SKM-1 treated with dmso at 0.1 percent for 144 hours (cell line): ENCODE measurements at regions not wholly inside any gene's neighbourhood (a gene's known extent, or its start where the extent isn't known, plus 50 kb on each side); places are given as distances from the start of the nearest gene placed in this dataset.
"Not testable (repeated sequence)": the region's sequence is repeated elsewhere in the genome, so short reads cannot be mapped to it uniquely, and the experiment has no call there.

ENCODE experiments used
- DNase-seq: peaks from one replicate; lab custom pipeline; 2025; ENCODE audit not compliant: unreplicated experiment; lab: John Stamatoyannopoulos, UW

DNA sequence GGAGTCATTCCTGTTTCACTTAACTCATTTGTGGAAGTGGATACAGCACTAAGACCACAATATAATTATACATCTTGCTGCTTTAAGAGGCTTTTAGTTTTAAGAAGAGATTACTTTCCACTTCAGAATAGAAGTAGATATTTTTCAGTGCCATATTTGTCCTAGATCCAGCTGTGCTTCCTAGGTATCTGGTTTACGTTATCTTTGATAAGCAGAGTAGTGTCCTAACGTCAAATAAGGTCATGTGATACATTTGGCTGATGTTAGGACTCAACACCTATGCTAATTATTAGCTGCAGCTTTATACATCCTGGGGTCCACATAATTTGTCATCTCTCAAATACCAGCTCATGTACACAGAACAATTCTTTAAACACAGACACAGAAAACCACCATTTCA lies 196.2 kb upstream of the SMIM30 start:
- no peak for DNase-seq

DNA sequence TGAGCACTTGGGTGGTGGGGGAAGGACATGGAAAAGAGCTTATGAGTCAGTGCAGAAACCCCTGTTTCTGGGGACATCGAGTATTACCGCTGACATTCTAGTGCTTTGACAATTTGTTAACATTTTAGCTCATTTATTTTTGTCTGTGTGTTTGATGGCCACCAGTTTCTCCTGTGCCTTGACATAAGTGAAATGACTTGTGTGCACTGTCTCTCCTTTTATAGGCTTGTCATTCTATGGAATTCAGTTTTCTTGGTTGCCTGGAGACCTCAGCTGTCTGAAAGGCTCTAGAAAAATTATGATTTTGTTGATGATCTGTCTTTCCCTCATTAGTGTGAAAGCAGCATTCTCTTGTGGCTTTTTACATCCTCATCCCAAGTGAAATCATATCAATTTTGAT lies 190.0 kb upstream of the SMIM30 start:
- no peak for DNase-seq

DNA sequence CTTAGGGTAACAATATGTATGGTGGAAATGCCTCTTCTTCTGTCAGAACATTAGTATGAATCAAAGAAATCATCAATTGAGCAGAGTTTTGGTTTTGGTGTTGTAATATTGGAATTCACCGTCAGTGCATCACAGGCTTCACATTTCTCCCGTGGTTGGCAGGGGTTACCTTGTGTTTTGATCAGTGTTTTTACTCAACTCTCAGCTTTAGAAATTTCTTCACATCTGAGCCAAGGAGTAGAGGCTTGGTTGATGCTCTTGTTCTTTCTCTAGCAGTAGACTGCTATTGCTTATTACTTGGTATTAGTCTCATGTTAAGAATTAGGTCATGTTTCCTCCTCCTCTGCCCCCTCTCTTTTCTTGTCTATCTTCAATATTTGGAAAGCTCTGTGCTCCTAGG lies 188.8 kb upstream of the SMIM30 start:
- DNase-seq: no peak

DNA sequence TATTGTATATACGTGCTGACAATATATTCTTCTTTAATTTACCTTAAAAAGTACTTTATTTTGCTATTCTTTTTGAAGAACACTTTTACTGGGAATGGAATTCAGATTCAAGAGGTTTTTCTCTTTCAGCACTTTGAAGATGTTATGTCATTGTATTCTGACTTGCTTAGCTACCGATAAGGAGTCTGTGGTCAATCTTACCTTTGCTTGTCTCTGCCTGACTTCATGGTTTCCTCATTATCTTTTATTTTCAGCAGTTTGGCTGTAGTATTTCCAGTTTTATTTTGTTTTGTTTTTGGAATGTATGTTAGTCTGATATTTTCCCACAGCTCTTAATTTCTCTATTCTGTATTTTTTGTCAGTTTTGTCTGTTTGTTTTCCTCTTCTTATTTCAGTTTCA lies 187.9 kb upstream of the SMIM30 start:
- no peak for DNase-seq

DNA sequence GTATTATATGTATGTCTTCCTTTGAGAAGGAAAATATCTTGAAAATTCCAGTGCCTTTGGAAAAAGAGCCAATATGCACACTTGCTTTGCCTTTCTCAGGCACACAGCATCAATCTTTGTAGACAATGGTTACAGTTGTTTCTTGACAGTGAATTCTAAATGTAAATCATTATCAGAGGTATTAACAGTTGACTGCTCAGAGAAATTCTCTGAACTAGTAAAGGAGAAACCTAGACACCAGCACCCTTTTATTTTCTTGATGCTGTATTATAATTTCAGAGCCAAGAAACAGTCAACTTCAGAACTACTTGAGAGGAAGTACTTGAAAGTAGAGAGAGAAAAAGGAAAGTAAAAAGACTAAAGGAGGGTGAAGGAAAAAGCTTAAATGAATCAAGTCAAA lies 185.8 kb upstream of the SMIM30 start:
- no peak for DNase-seq

DNA sequence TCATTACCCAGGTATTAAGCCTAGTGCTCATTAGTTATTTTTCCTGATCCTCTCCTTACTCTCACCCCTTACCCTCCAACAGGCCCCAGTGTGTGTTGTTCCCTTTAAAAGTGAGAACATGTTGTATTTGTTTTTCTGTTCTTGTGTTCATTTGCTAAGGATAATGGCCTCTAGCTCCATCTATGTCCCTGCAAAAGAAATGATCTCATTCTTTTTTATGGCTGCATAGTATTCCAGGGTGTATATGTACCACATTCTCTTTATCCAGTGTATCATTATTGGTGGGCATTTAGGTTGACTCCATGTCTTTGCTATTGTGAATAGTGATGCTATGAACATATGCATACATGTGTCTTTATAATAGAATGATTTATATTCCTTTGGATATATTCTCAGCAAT lies 185.0 kb upstream of the SMIM30 start:
- DNase-seq: not testable (repeated sequence)

DNA sequence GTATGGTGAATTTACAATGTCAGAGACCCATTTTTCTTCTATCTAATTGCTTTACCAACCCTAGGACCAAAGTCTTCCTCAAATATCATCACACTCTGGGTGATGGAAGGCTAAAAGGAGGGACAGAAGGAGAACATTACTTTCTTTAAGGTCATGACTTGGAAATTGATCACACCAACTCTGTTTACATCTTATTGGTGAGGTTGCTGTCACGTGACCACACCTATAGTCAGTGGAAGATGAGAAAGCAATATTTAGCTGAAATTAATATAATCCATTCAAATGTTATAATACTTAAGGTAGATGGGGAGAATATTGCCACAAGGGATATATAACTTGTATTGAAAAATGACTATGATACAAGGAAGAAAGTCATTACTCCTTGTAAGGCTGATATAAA lies 183.6 kb upstream of the SMIM30 start:
- no peak for DNase-seq

DNA sequence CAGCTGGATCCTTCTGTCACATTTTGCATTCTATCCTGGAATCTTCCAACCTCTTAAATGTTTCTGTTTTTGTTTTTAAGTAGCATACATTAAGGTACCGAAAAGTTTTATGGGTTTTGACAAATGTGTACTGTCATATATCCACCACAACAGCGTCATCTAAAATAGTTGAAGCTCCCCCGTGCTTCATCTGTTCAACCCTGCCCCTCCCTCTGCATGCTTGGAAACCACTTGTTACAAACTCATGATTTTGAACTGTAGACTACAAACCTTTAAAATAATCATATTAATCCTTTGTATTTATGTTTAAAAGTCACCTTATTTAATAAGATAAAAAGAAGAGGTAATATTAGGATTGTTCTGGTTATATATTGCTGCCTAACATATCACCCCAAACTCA lies 182.8 kb upstream of the SMIM30 start:
- no peak for DNase-seq

DNA sequence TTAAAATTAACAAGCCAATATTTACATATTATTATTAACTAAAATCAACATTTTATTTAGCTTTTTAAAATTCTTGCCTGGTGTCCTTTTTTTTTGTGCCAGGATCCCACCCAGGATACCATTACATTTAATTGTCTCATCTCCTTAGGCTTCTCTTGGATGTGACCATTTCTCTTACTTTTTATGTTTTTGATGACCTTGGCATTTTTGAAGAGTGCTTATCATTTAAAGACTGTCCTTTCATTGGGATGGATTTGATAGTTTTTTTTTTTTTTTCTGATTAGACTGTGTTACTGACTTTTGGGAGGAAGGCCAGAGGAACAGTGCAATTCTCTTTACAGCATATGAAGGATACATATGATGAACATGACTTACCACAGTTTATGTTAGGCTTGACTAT lies 181.4 kb upstream of the SMIM30 start:
- no peak for DNase-seq

DNA sequence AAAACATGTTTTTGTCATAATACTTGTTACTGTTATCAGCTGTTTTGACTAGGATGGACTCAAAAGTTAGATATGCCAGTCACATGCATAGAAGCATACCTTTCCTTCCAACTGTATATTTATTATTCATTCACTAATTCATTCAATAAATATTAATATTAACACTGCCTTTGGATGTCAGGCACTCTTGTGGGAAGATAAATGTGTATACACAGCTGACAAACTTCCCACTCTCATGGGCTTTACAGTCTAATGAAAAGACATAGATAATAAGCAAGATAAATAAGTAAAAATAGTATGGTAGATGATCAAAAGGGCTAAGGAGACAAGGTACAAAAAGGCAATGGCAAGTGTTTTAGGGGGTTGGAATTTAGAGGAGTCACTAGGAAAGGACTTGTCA lies 180.1 kb upstream of the SMIM30 start:
- DNase-seq: no peak

DNA sequence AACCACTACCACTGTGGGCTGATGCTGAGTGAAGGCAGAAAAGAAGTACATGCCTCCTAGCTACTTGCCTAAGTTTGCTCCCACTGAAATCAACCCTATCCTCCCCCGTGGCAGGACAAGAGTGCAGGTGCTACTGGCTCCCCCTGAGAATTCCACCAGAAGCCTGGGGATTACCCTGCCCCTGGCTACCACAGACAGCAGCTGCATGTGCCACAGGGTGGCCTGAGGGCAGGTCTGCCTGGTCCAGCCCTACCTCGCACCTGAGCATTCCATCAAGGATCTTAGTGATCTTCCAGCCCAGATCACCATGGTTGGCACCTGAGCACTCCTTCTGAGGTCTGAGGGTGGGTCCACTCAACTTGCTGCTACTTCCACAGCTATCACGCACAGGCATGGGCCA lies 176.4 kb upstream of the SMIM30 start:
- DNase-seq: no peak

DNA sequence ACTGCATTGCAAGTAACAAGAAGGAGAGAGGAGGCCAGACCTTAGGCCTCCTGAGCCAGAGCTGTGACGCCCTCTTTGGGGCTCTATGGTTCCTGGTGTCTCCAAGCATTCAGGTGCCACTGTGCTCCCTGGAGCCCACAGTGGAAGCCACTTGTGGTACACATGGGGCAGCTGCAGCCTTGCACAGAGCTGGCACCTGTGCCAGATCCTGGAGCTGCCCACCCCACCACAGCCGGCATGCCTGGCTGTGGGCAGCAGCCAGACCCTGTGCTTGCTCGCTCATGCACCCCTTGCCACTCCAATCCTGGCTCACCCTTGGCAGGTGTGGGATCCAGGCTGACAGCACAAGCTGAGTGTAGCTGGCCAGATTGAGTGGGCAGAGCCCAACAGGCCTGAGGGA lies 173.8 kb upstream of the SMIM30 start:
- no peak for DNase-seq

DNA sequence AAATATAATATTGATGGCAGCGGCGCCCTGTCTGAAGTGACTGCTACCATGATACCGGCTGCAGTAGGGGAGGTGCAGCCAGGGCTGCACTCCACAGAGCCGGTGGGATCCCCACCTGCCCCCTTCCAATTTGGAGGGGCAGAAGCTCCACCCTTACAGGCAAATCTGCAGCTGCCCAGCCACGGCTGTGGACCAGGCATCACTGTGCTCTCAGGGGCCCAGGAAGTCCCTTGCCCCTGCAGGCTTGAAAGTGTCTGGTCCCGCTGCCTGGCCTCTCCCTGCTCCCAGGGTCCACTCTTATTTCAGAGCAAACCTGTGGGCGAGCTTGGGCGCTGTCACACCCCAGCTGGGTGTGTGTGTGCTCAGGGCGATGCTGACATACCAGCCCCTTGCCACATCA lies 172.7 kb upstream of the SMIM30 start:
- no peak for DNase-seq

DNA sequence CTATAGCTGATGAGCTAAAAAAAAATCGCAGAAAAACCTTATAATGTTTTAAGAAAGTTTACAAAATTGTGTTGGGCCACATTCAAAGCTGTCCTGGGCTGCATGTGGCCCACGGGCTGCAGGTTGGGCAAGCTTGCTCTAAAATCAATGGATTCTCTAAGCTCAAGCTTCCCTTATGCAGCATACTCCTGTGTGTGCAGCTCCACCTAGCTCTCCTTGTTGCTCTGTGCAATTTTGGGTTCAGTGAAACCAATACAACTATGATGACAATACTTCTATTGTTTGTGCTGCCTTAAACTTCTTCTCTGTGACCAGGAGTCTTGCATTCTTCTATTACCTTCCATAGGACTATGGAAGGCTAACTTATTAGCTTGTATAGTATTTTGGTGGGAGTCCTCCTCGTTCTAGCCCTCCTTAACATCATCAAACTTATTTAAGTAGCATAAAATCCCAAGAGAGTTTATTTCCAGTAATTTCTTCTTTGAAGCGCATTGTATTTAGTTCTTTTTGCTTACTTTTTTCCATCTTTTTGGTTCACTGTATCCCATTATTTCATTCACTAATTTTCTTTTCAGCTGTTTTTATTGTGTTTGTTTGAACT lies 170.9 kb upstream of the SMIM30 start:
- peak; percentile 40 for DNase-seq

DNA sequence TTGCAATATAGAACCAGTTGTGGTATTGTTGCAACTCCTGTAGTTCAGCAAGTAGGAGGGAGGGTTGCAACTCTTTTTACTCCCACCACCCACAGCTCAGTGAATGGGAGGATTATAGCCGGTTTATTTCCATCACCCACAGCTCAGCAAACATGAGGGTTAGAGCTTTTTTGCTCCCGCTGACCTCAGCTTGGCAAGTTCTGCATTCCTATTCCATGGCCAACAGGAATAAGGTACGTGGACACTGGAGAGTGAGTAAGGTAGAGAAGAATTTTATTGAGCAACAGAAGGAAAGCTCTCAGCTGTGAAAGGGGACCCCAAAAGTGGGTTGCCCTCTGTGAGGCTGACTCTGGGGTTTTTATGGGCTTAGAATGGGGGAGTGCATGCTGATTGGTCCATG lies 167.1 kb upstream of the SMIM30 start:
- DNase-seq: no peak

DNA sequence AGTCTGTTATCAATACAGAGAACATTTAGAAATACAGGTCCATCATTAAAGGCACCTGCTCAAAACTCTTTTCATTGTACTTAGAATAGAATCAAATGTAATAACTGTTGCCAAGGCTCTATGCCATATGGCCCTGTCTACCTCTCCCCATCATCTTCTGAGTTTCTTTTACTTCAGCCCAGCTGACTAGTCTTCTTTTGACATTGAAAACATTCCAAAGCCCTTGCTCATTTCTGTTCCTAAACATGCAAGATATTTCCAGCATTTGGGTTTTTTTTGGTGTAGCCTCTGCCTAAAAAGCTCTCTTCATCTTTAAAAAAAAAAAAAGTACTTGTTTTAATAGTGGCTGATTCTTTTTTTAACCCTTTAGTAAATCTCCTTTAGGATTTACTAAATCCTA lies 165.5 kb upstream of the SMIM30 start:
- DNase-seq: no peak

DNA sequence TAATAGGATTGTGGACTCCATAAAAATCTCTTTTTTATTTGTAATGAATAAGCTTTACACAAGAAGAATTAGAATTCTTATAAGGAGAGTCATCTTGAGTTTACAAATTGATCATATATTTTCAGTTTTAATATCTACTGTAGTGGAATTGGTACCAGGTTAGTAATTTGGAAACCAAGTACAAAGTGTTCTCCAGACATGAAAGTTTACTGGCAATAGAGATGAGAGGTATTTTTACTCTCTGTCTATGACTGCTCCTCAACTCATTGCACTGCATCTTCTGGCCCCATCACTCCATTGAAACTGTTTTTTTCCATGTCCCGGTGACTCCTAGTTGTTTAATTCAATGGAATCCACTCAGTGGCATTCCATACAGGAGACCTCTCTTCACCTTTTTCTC lies 164.5 kb upstream of the SMIM30 start:
- DNase-seq: no peak

DNA sequence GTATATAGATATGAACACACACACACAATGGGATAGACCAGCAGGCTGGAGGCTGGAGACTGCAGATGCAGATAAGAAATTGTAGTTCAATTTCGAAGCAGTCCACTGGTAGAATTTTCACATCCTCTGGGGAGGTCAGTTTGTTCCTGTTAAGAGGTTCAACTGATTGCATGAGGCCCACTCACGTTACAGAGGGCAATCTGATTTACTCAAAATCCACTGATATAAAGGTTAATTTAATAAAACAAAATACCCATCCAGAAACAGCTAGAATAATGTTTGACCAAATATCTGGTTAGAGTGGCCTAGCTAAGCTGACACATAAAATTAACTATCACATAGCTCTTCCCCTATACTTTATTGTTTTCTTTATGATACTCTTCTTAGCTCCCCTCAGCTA lies 162.9 kb upstream of the SMIM30 start:
- no peak for DNase-seq

DNA sequence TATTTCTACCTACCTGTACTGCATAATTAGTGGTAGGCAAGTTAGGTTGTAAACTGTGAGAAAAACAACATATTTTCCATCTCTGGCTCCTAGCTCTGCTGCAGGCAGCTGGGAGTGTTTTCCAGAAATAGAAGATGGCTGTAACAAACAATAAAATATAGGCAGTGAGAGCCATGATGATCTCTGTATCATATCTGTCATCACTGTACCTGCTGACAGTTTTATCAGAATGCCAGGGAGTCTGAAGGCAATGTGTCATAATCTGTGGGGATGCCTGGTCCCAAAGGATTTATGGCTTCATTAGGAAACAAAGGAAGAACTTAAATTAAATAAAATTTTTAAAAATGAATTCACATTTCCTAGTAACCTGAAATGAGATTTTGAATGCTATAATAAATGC lies 160.9 kb upstream of the SMIM30 start:
- no peak for DNase-seq

DNA sequence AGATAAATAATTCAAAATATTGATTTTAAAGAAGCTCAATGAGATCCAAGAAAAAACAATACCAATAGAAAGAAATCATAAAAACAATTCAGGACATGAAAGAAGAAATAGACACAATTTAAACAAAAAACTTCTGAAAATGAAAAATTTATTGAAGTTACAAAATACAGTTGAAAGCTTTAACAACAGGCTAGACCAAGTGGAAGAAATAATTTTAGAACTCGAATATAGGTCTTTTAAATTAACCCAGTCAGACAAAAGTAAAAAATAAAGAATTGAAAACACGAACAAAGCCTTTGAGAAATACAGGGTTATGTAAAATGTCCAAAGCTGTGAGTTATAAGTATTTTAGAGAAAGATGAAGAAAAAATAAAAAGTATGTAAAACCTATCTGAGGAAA lies 152.4 kb upstream of the SMIM30 start:
- DNase-seq: no peak

DNA sequence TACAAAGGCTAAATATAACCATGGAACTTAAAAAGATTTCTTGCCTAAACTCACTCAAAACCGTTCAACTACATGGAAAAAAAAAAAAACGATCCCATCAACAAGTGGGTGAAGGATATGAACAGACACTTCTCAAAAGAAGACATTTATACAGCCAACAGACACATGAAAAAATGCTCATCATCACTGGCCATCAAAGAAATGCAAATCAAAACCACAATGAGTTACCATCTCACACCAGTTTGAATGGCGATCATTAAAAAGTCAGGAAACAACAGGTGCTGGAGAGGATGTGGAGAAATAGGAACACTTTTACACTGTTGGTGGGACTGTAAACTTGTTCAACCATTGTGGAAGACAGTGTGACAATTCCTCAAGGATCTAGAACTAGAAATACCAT lies 151.2 kb upstream of the SMIM30 start:
- not testable (repeated sequence) for DNase-seq

DNA sequence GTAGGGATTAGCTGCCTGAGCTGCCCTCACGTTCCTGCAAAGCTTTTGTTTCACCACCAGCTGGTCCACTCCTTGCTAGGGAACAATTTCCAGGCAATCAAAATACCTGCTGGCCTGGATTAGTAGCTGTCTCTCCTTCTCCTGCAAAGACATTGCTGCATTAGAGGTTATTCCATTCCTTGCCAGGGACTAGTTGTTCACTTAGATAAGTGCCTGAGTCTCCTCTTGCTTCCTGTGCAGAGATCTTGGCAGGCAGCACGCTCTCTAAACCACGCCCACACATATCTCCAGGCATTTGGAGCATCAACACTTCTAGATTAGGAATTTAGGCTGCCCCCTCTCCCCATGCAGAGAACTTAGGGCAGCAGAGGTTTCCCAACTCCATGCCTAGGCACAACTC lies 150.4 kb upstream of the SMIM30 start:
- no peak for DNase-seq

DNA sequence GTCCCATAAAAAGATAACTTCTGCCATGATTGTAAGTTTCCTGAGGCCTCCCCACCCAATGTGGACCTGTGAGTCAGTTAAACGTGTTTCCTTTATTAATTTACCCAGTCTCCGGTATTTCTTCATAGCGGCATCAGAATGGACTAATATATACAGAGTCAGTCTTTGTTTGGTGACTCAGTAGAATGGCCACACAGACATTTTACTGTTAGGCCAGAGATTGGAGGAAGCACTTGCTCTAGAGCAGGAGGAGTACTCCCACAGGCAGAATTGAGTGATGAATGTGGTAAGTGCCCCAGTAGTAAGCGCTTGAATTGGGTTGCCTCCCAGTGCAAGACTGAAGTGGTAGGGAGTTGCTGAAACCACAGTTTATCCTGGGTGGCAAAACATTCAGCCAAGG lies 149.5 kb upstream of the SMIM30 start:
- DNase-seq: no peak

DNA sequence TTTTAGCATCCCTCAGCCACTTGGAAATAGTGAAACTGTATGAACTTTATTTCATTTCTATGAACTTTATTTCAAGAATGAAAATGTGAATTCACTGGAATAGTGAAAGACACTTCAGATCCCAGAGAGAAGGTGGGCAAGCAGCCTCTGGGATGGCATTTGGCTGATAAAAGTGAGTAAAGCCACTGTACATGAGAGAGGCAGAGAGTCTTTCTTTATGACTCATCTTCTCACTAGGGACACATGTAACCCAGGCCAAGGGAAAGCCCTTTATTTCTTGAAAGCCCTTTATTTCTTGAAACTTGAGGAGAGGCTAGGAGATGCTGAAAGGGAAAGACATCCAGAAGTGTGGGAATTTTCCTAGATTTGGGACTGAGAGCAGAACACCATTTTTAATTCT lies 148.9 kb upstream of the SMIM30 start:
- no peak for DNase-seq
